ENCODE measurements at regions not wholly inside any gene's neighbourhood (a gene's known extent, or its start where the extent isn't known, plus 50 kb on each side); places are given as distances from the start of the nearest gene placed in this dataset.

GRCh38 chr3:111311709-111312235 lies 230.2 kb upstream of the CD96 start:
- no peak for DNase-seq

GRCh38 chr3:111314181-111314873 lies 227.7 kb upstream of the CD96 start:
- no peak for DNase-seq

- no peak for DNase-seq
Observed at GRCh38 chr3:111314898-111315297, 227.1 kb upstream of the CD96 start.

GRCh38 chr3:111315930-111316587 lies 225.9 kb upstream of the CD96 start:
- DNase-seq = no peak

GRCh38 chr3:111318289-111318688 lies 223.7 kb upstream of the CD96 start:
- DNase-seq = no peak

- DNase-seq = no peak
Observed at GRCh38 chr3:111319598-111319997, 222.4 kb upstream of the CD96 start.

GRCh38 chr3:111321786-111322185 lies 220.2 kb upstream of the CD96 start:
- DNase-seq = no peak

- DNase-seq = no peak
Observed at GRCh38 chr3:111323019-111323418, 219.0 kb upstream of the CD96 start.

- no peak for DNase-seq
Observed at GRCh38 chr3:111324151-111324550, 217.8 kb upstream of the CD96 start.

GRCh38 chr3:111324645-111325044 lies 217.4 kb upstream of the CD96 start:
- DNase-seq = no peak

- DNase-seq = no peak
Observed at GRCh38 chr3:111325160-111325718, 216.8 kb upstream of the CD96 start.

- no peak for DNase-seq
Observed at GRCh38 chr3:111326144-111326995, 215.6 kb upstream of the CD96 start.

- no peak for DNase-seq
Observed at GRCh38 chr3:111331306-111331705, 210.7 kb upstream of the CD96 start.

GRCh38 chr3:111331912-111332311 lies 210.1 kb upstream of the CD96 start:
- no peak for DNase-seq

GRCh38 chr3:111332488-111333080 lies 209.4 kb upstream of the CD96 start:
- DNase-seq = no peak

GRCh38 chr3:111333642-111334041 lies 208.4 kb upstream of the CD96 start:
- no peak for DNase-seq

- no peak for DNase-seq
Observed at GRCh38 chr3:111335512-111336303, 206.3 kb upstream of the CD96 start.

GRCh38 chr3:111336511-111336910 lies 205.5 kb upstream of the CD96 start:
- DNase-seq = no peak

GRCh38 chr3:111338059-111338698 lies 203.8 kb upstream of the CD96 start:
- DNase-seq = peak in 16 of 51 donors; percentile 0 to 40 (median 6)

GRCh38 chr3:111339017-111339416 lies 203.0 kb upstream of the CD96 start:
- DNase-seq = no peak
